ENCODE measurements at regions not wholly inside any gene's neighbourhood (a gene's known extent, or its start where the extent isn't known, plus 50 kb on each side); places are given as distances from the start of the nearest gene placed in this dataset.

- Histone ChIP-seq H3K27me3 (ENCODE audit: insufficient read depth, low read length) (no peaks in the 10 kb centered on the region), H3K9me3 (ENCODE audit: control insufficient read depth in 1 of 2, low read length in 2 of 2) (no peaks in the 10 kb centered on the region), H3K4me1 (ENCODE audit: insufficient read depth, low read length) (no peaks in the 10 kb centered on the region), H3K36me3 (ENCODE audit: insufficient read depth, low read length) (no peaks in the 10 kb centered on the region), H3K27ac (ENCODE audit: low read depth, low read length) (no peak overlapping the region), H3K4me3 (ENCODE audit: low read length in 2 of 2) (no peak overlapping the region)
- H3K36me3 Mint-ChIP-seq, result no peaks in the 10 kb centered on the region
- DNase-seq, result no peak
- H3K27me3 Mint-ChIP-seq, result peaks cover 0 to 3% of the 10 kb centered on the region in 2 donors
- CTCF ChIA-PET (ENCODE audit: partially characterized antibody), result no interaction called here
- H3K4me3 Mint-ChIP-seq, result no peak overlapping the region
- no peaks in the 10 kb centered on the region for H3K4me1 Mint-ChIP-seq
- POLR2A ChIA-PET (ENCODE audit: partially characterized antibody), result no interaction called here
- H3K9me3 Mint-ChIP-seq, result peaks cover 0 to 10% (median 6%) of the 10 kb centered on the region in 8 donors
- intact Hi-C loops (cut with micrococcal nuclease), result no loop called here
- H3K27ac Mint-ChIP-seq, result no peak overlapping the region
Measured at GRCh38 chr20:22887796-22888195, 147.3 kb upstream of the SSTR4 start.

GRCh38 chr20:22890594-22891300, 144.4 kb upstream of the SSTR4 start:
- Mint-ChIP-seq H3K27me3 (peaks cover 0 to 3% of the 10 kb centered on the region in 2 donors), H3K9me3 (peaks cover 0 to 10% (median 6%) of the 10 kb centered on the region in 8 donors), H3K4me3 (no peak overlapping the region), H3K36me3 (no peaks in the 10 kb centered on the region), H3K27ac (no peak overlapping the region), H3K4me1 (no peaks in the 10 kb centered on the region)
- Histone ChIP-seq H3K9me3 (ENCODE audit: control insufficient read depth in 1 of 2, low read length in 2 of 2) (no peaks in the 10 kb centered on the region), H3K4me3 (ENCODE audit: low read length in 2 of 2) (no peak overlapping the region), H3K27me3 (ENCODE audit: insufficient read depth, low read length) (no peaks in the 10 kb centered on the region), H3K27ac (ENCODE audit: low read depth, low read length) (no peak overlapping the region), H3K36me3 (ENCODE audit: insufficient read depth, low read length) (no peaks in the 10 kb centered on the region), H3K4me1 (ENCODE audit: insufficient read depth, low read length) (no peaks in the 10 kb centered on the region)
- CTCF ChIA-PET (ENCODE audit: partially characterized antibody), result interaction anchor here (1.5 kb wide), 1 partner anchor 9 kb away, joined by 3 read pairs; no protein-coding TSS in a partner anchor
- POLR2A ChIA-PET (ENCODE audit: partially characterized antibody), result no interaction called here
- intact Hi-C loops (cut with micrococcal nuclease), result no loop called here
- no peak for DNase-seq

GRCh38 chr20:22901164-22901563, 133.9 kb upstream of the SSTR4 start:
- DNase-seq, result no peak
- H3K27me3 ChIP-seq (ENCODE audit: insufficient read depth, low read length), result no peaks in the 10 kb centered on the region
- intact Hi-C loops (cut with micrococcal nuclease), result no loop called here
- Mint-ChIP-seq H3K9me3 (peaks cover 0 to 42% (median 18%) of the 10 kb centered on the region in 8 donors), H3K27me3 (no peaks in the 10 kb centered on the region), H3K4me1 (no peaks in the 10 kb centered on the region), H3K4me3 (no peak overlapping the region), H3K27ac (no peak overlapping the region), H3K36me3 (no peaks in the 10 kb centered on the region)
- H3K4me3 ChIP-seq (ENCODE audit: low read length in 2 of 2), result no peak overlapping the region
- H3K4me1 ChIP-seq (ENCODE audit: insufficient read depth, low read length), result no peaks in the 10 kb centered on the region
- H3K27ac ChIP-seq (ENCODE audit: low read depth, low read length), result no peak overlapping the region
- H3K9me3 ChIP-seq (ENCODE audit: control insufficient read depth in 1 of 2, low read length in 2 of 2), result no peaks in the 10 kb centered on the region
- no peaks in the 10 kb centered on the region for H3K36me3 ChIP-seq (ENCODE audit: insufficient read depth, low read length)
- CTCF ChIA-PET (ENCODE audit: partially characterized antibody), result no interaction called here
- POLR2A ChIA-PET (ENCODE audit: partially characterized antibody), result no interaction called here

GRCh38 chr20:22901921-22902320, 133.2 kb upstream of the SSTR4 start:
- H3K4me1 Mint-ChIP-seq, result no peaks in the 10 kb centered on the region
- no peaks in the 10 kb centered on the region for H3K27me3 Mint-ChIP-seq
- no peak overlapping the region for H3K4me3 Mint-ChIP-seq
- no peaks in the 10 kb centered on the region for H3K36me3 Mint-ChIP-seq
- Histone ChIP-seq H3K27me3 (ENCODE audit: insufficient read depth, low read length) (no peaks in the 10 kb centered on the region), H3K4me3 (ENCODE audit: low read length in 2 of 2) (no peak overlapping the region), H3K36me3 (ENCODE audit: insufficient read depth, low read length) (no peaks in the 10 kb centered on the region), H3K9me3 (ENCODE audit: control insufficient read depth in 1 of 2, low read length in 2 of 2) (no peaks in the 10 kb centered on the region), H3K27ac (ENCODE audit: low read depth, low read length) (no peak overlapping the region), H3K4me1 (ENCODE audit: insufficient read depth, low read length) (no peaks in the 10 kb centered on the region)
- H3K9me3 Mint-ChIP-seq, result peaks cover 0 to 40% (median 18%) of the 10 kb centered on the region in 8 donors
- DNase-seq, result no peak
- CTCF ChIA-PET (ENCODE audit: partially characterized antibody), result no interaction called here
- intact Hi-C loops (cut with micrococcal nuclease), result no loop called here
- POLR2A ChIA-PET (ENCODE audit: partially characterized antibody), result no interaction called here
- H3K27ac Mint-ChIP-seq, result no peak overlapping the region

- Mint-ChIP-seq H3K36me3 (no peaks in the 10 kb centered on the region), H3K4me1 (no peaks in the 10 kb centered on the region), H3K27ac (no peak overlapping the region), H3K27me3 (peaks cover 0 to 1% of the 10 kb centered on the region in 2 donors), H3K9me3 (peaks cover 0 to 35% (median 20%) of the 10 kb centered on the region in 8 donors), H3K4me3 (no peak overlapping the region)
- Histone ChIP-seq H3K9me3 (ENCODE audit: control insufficient read depth in 1 of 2, low read length in 2 of 2) (no peaks in the 10 kb centered on the region), H3K27ac (ENCODE audit: low read depth, low read length) (no peak overlapping the region), H3K4me3 (ENCODE audit: low read length in 2 of 2) (no peak overlapping the region), H3K36me3 (ENCODE audit: insufficient read depth, low read length) (no peaks in the 10 kb centered on the region), H3K27me3 (ENCODE audit: insufficient read depth, low read length) (no peaks in the 10 kb centered on the region), H3K4me1 (ENCODE audit: insufficient read depth, low read length) (no peaks in the 10 kb centered on the region)
- no peak for DNase-seq
- ChIA-PET POLR2A (ENCODE audit: partially characterized antibody) (no interaction called here), CTCF (ENCODE audit: partially characterized antibody) (no interaction called here)
- intact Hi-C loops (cut with micrococcal nuclease), result no loop called here
Measured at GRCh38 chr20:22904386-22904785, 130.7 kb upstream of the SSTR4 start.

- no peak for DNase-seq
- Histone ChIP-seq H3K27me3 (ENCODE audit: insufficient read depth, low read length) (no peaks in the 10 kb centered on the region), H3K9me3 (ENCODE audit: control insufficient read depth in 1 of 2, low read length in 2 of 2) (no peaks in the 10 kb centered on the region), H3K4me1 (ENCODE audit: insufficient read depth, low read length) (no peaks in the 10 kb centered on the region), H3K4me3 (ENCODE audit: low read length in 2 of 2) (no peak overlapping the region), H3K36me3 (ENCODE audit: insufficient read depth, low read length) (no peaks in the 10 kb centered on the region), H3K27ac (ENCODE audit: low read depth, low read length) (no peak overlapping the region)
- Mint-ChIP-seq H3K27ac (no peak overlapping the region), H3K27me3 (peaks cover 0 to 1% of the 10 kb centered on the region in 2 donors), H3K9me3 (peaks cover 0 to 30% (median 18%) of the 10 kb centered on the region in 8 donors), H3K4me3 (no peak overlapping the region), H3K4me1 (no peaks in the 10 kb centered on the region), H3K36me3 (no peaks in the 10 kb centered on the region)
- POLR2A ChIA-PET (ENCODE audit: partially characterized antibody), result no interaction called here
- intact Hi-C loops (cut with micrococcal nuclease), result no loop called here
- CTCF ChIA-PET (ENCODE audit: partially characterized antibody), result no interaction called here
Measured at GRCh38 chr20:22904905-22905304, 130.2 kb upstream of the SSTR4 start.

- H3K27me3 ChIP-seq (ENCODE audit: insufficient read depth, low read length), result no peaks in the 10 kb centered on the region
- ChIA-PET CTCF (ENCODE audit: partially characterized antibody) (no interaction called here), POLR2A (ENCODE audit: partially characterized antibody) (no interaction called here)
- Mint-ChIP-seq H3K4me1 (no peaks in the 10 kb centered on the region), H3K27me3 (peaks cover 0 to 1% of the 10 kb centered on the region in 2 donors), H3K9me3 (peaks cover 0 to 23% (median 12%) of the 10 kb centered on the region in 8 donors), H3K27ac (no peak overlapping the region), H3K4me3 (no peak overlapping the region), H3K36me3 (no peaks in the 10 kb centered on the region)
- no peaks in the 10 kb centered on the region for H3K9me3 ChIP-seq (ENCODE audit: control insufficient read depth in 1 of 2, low read length in 2 of 2)
- no peaks in the 10 kb centered on the region for H3K36me3 ChIP-seq (ENCODE audit: insufficient read depth, low read length)
- no peak overlapping the region for H3K4me3 ChIP-seq (ENCODE audit: low read length in 2 of 2)
- no peak overlapping the region for H3K27ac ChIP-seq (ENCODE audit: low read depth, low read length)
- DNase-seq, result no peak
- intact Hi-C loops (cut with micrococcal nuclease), result no loop called here
- no peaks in the 10 kb centered on the region for H3K4me1 ChIP-seq (ENCODE audit: insufficient read depth, low read length)
Measured at GRCh38 chr20:22905658-22906057, 129.5 kb upstream of the SSTR4 start.
